Tibial nerve (tissue), 4 donors: ENCODE measurements at regions not wholly inside any gene's neighbourhood (a gene's known extent, or its start where the extent isn't known, plus 50 kb on each side); places are given as distances from the start of the nearest gene placed in this dataset.
"Not testable (repeated sequence)": the region's sequence is repeated elsewhere in the genome, so short reads cannot be mapped to it uniquely, and the experiment has no call there.

Experiments used
- DNase-seq, 2 donors: peaks; one replicate each; pipeline ENCODE4 v3.0.0-alpha.2; 2019; ENCODE audit warnings: low spot score in 2 of 2
- H3K27ac ChIP-seq, 4 donors: fragments of 200-600 bp; sonication (generic) in 3 of 4; one replicate each; pipeline ENCODE4 v1.5.1; 2017 to 2019; ENCODE audit warnings: mild to moderate bottlenecking in 1 of 4
- H3K27me3 ChIP-seq, 2 donors: fragments of 200-600 bp; sonication (generic) in 1 of 2; one replicate each; pipeline versions ENCODE4 v1.5.1 to v1.6.0; 2017 to 2019
- H3K36me3 ChIP-seq, 3 donors: fragments of 200-600 bp; sonication (generic); one replicate each; pipeline ENCODE4 v1.5.1; 2018 to 2019
- H3K4me1 ChIP-seq, 4 donors: fragments of 200-600 bp; sonication (generic) in 3 of 4; one replicate each; pipeline ENCODE4 v1.5.1; 2017 to 2019
- H3K4me3 ChIP-seq, 4 donors: fragments of 200-600 bp; sonication (generic) in 3 of 4; one replicate each; pipeline ENCODE4 v1.5.1; 2017 to 2019; ENCODE audit warnings: mild to moderate bottlenecking in 1 of 4, moderate library complexity in 1 of 4
- H3K9me3 ChIP-seq, 4 donors: fragments of 200-600 bp; sonication (generic) in 3 of 4; one replicate each; pipeline ENCODE4 v1.5.1; 2017 to 2019
- EP300 ChIP-seq, 2 donors: sonication (generic); formaldehyde crosslinking; IDR thresholded peaks; one replicate each; pipeline ENCODE4 v1.6.1; 2017; ENCODE audit warnings: antibody characterized with exemption in 2 of 2, mild to moderate bottlenecking in 1 of 2
- POLR2A ChIP-seq, 2 donors: fragments of 450-650 bp; IDR thresholded peaks; one replicate each; pipeline ENCODE4 v1.6.1; 2017; ENCODE audit warnings: antibody characterized with exemption in 2 of 2, mild to moderate bottlenecking in 2 of 2, moderate library complexity in 2 of 2
- WGBS, 2 donors: methylation state at CpG; one replicate each; pipeline ENCODE4 v1.1.5; 2018; 5-methylcytosine and 5-hydroxymethylcytosine counted together
- TF ChIP-seq, protein P1 (sequence below), 5 experiments: fragments of 200-600 bp in 3 of 5; fragments of 450-650 bp in 2 of 5; sonication (generic) in 3 of 5; IDR thresholded peaks; one replicate each; pipeline ENCODE4 v1.5.1; 2016 to 2019; ENCODE audit warnings: antibody characterized with exemption in 5 of 5, mild to moderate bottlenecking in 3 of 5, moderate library complexity in 2 of 5

DNA sequence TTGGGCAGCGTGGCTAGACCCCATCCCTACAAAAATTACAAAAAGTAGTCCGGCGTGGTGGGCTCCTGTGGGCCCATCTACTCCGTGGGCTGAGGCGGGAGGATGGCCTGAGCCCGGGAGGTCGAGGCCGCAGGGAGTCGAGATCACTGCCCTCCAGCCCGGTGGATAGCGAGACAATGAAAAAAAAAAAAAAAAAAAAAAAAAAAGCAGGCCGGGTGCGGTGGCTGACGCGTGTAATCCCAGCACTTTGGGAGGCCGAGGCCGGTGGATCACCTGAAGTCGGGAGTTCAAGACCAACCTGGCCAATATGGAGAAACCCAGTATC lies 110.5 kb upstream of the LPCAT1 start:
- Histone ChIP-seq H3K9me3 (no peaks in the 10 kb centered on the region), H3K27ac (peak overlapping the region; percentile 82 to 97 (median 92)), H3K36me3 (peaks cover 0 to 19% (median 0%) of the 10 kb centered on the region in 3 donors), H3K4me1 (peaks cover 0 to 11% (median 0%) of the 10 kb centered on the region in 4 donors), H3K27me3 (no peaks in the 10 kb centered on the region), H3K4me3 (peak overlapping the region; percentile 69 to 88 (median 77))
- TF ChIP-seq EP300 (IDR thresholded peaks at IDR 0.05) (no peak), POLR2A (IDR thresholded peaks at IDR 0.05) (no peak)
- TF ChIP-seq, protein P1, sequence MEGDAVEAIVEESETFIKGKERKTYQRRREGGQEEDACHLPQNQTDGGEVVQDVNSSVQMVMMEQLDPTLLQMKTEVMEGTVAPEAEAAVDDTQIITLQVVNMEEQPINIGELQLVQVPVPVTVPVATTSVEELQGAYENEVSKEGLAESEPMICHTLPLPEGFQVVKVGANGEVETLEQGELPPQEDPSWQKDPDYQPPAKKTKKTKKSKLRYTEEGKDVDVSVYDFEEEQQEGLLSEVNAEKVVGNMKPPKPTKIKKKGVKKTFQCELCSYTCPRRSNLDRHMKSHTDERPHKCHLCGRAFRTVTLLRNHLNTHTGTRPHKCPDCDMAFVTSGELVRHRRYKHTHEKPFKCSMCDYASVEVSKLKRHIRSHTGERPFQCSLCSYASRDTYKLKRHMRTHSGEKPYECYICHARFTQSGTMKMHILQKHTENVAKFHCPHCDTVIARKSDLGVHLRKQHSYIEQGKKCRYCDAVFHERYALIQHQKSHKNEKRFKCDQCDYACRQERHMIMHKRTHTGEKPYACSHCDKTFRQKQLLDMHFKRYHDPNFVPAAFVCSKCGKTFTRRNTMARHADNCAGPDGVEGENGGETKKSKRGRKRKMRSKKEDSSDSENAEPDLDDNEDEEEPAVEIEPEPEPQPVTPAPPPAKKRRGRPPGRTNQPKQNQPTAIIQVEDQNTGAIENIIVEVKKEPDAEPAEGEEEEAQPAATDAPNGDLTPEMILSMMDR (IDR thresholded peaks at IDR 0.05), result no peak
- 43 to 46% methylated on average over 5 to 17 of the region's 18 CpGs for whole genome bisulfite sequencing, 2 donors
- no peak for DNase-seq

DNA sequence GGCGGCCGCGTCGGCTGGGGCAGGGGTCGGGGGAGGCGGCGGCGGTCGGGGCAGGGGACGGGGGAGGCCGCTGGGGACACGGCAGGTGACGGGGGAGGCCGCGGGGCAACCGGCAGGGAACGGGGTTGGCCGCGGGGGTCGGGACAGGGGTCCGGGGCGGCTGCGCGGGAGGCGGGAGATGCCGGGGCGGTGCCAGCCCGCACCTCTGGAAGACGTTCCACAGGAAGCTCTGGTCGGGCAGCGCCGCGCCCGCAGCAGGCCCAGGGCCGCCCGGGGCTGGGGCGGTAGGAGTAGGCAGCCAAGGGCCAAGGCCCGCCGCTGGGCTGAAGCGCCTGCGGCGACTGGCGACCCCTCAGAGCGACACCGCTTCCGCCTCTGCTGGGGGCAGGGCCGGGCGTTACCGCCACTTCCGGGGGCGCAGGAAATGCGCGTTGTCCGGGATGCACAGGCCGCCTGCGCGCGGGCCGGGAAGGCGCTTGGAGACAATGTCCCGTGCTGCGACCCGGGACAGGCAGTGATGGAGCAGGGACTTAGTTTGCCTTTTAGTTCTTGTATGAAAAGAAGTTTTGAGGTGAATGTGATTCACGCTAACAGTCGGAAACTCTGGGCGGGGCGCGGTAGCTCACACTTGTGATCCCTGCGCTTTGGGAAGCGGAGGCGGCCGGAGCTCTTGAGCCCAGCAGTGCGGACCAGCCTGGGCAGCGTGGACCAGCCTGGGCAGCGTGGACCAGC lies 110.0 kb upstream of the LPCAT1 start:
- no peaks in the 10 kb centered on the region for H3K27me3 ChIP-seq
- H3K4me3 ChIP-seq, result peak overlapping the region; percentile 69 to 88 (median 77)
- H3K36me3 ChIP-seq, result peaks cover 0 to 22% (median 0%) of the 10 kb centered on the region in 3 donors
- TF ChIP-seq POLR2A (IDR thresholded peaks at IDR 0.05) (peak; percentile 58 to 71), EP300 (IDR thresholded peaks at IDR 0.05) (peak; percentile 32 to 91)
- TF ChIP-seq, protein P1 (IDR thresholded peaks at IDR 0.05), result peak in 2 of 5 experiments; percentile 26 to 44
- H3K4me1 ChIP-seq, result peaks cover 0 to 11% (median 0%) of the 10 kb centered on the region in 4 donors
- H3K27ac ChIP-seq, result peak overlapping the region; percentile 82 to 97 (median 92)
- DNase-seq, result peak; percentile 54 to 60
- WGBS, 2 donors, result 0 to 3% methylated on average over 24 to 28 of the region's 75 CpGs
- no peaks in the 10 kb centered on the region for H3K9me3 ChIP-seq

DNA sequence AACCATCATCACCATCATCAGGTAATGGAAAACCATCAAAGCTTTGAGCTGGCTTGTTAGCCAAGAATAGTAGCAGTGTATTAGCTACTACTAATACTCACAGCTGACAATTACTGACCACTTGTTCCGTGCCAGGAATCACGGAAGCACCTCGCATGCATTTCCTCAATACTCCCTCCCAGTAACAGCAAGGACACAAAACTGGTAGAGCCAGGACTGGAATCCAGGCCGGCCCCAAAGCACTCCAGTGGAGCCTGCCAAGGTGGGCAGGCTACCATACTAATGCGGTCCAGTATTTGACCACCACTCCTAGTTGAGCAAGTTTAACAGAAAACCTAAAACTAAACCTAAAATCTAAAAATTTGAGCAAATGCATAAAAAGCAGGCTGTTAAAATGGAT lies 107.2 kb upstream of the LPCAT1 start:
- H3K27ac ChIP-seq, H3K27me3 ChIP-seq, H3K9me3 ChIP-seq, H3K4me3 ChIP-seq, DNase-seq: not testable (repeated sequence)
- WGBS, 2 donors, result 84 to 85% methylated on average over 5 of the region's 5 CpGs
- Histone ChIP-seq H3K36me3 (peaks cover 0 to 38% (median 0%) of the 10 kb centered on the region in 3 donors), H3K4me1 (peaks cover 0 to 11% (median 0%) of the 10 kb centered on the region in 4 donors)

DNA sequence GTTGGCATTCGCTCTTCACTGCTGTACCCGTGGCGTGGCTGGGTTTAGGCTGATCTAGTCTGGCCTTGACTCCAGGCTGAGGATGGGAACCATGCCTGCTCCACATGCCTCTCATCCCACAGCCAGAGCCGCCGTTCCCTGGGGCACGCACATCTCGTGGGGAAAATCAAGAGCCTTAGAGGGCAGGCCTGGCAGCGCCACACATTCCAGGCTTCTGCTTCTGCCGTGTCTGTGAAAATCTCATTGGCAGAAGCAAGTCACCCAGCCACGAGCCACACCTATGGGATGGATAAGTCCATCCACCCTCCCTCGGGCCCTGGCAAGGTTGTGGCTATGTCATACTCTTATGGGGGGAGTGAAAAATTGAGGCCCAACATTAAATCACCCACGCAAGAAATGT lies 102.6 kb upstream of the LPCAT1 start:
- not testable (repeated sequence) for DNase-seq, H3K27me3 ChIP-seq, H3K4me3 ChIP-seq, H3K4me1 ChIP-seq, H3K27ac ChIP-seq, H3K9me3 ChIP-seq
- 92 to 97% methylated on average over 12 of the region's 12 CpGs for WGBS, 2 donors
- peaks cover 0 to 77% (median 0%) of the 10 kb centered on the region in 3 donors for H3K36me3 ChIP-seq

DNA sequence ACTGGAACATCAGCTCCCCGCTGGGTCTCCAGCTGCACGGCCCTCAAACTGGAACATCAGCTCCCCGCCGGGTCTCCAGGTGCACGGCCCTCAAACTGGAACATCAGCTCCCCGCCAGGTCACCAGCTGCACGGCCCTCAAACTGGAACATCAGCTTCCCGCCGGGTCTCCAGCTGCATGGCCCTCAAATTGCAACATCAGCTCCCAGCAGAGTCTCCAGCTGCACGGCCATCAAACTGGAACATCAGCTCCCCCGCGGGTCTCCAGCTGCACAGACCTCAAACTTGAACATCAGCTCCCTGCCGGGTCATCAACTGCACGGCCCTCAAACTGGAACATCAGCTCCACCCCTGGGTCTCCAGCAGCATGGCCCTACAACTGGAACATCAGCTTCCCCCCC lies 95.8 kb upstream of the LPCAT1 start:
- H3K36me3 ChIP-seq, result peaks cover 0 to 79% (median 0%) of the 10 kb centered on the region in 3 donors
- not testable (repeated sequence) for H3K4me1 ChIP-seq, H3K27me3 ChIP-seq, H3K4me3 ChIP-seq, DNase-seq, H3K9me3 ChIP-seq, H3K27ac ChIP-seq
- 77 to 91% methylated on average over 10 to 14 of the region's 14 CpGs for WGBS, 2 donors

DNA sequence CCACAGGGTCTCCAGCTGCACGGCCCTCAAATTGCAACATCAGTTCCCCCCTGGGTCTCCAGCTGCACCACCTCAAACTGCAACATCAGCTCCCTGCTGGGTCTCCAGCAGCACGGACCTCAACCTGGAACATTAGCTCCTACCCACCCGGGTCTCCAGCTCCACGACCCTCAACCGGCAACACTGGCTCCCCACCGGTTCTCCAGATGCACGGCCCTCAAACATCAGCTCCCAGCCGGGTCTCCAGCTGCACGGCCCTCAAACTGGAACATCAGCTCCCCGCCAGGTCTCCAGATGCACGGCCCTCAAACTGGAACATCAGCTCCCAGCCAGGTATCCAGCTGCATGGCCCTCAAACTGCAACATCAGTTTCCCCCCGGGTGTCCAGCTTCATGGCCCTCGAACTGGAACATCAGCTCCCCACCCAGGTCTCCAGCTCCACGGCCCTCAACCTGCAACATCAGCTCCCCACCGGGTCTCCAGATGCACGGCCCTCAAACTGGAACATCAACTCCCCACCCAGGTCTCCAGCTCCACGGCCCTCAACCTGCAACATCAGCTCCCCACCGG lies 94.6 kb upstream of the LPCAT1 start:
- DNase-seq, H3K27me3 ChIP-seq, H3K9me3 ChIP-seq, H3K4me1 ChIP-seq, H3K4me3 ChIP-seq, H3K27ac ChIP-seq: not testable (repeated sequence)
- H3K36me3 ChIP-seq, result peaks cover 0 to 69% (median 0%) of the 10 kb centered on the region in 3 donors
- WGBS, 2 donors, result 86 to 91% methylated on average over 17 to 18 of the region's 18 CpGs

DNA sequence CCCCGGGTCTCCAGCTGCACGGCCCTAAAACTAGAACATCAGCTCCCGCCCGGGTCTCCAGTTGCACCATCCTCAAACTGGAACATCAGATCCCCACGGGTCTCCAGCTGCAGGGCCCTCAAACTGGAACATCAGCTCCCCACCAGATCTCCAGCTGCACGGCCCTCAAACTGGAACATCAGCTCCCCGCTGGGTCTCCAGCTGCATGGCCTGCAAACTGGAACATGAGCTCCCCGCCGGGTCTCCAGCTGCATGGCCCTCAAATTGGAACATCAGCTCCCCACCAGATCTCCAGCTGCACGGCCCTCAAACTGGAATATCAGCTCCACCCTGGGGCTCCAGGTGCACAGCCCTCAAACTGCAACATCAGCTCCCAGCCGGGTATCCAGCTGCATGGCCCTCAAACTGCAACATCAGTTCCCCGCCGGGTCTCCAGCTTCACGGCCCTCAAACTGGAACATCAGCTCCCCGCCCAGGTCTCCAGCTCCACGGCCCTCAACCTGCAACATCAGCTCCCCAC lies 93.5 kb upstream of the LPCAT1 start:
- not testable (repeated sequence) for H3K9me3 ChIP-seq, DNase-seq, H3K4me1 ChIP-seq, H3K27me3 ChIP-seq, H3K27ac ChIP-seq, H3K4me3 ChIP-seq
- WGBS, 2 donors, result 87 to 90% methylated on average over 15 to 16 of the region's 16 CpGs
- peaks cover 0 to 68% (median 0%) of the 10 kb centered on the region in 3 donors for H3K36me3 ChIP-seq

DNA sequence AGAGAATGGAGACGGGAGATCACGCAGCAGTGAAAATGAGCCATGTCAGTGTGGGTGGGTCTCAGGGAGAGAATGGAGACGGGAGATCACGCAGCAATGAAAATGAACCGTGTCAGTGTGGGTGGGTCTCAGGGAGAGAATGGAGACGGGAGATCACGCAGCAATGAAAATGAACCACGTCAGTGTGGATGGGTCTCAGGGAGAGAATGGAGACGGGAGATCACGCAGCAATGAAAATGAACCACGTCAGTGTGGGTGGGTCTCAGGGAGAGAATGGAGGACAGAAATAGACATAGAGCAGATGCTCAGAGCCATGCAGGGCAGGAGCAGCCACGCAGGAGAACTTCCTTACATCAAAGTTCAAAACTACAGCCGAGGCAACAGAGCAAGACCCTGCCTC lies 89.8 kb upstream of the LPCAT1 start:
- peaks cover 0 to 57% (median 0%) of the 10 kb centered on the region in 3 donors for H3K36me3 ChIP-seq
- H3K4me1 ChIP-seq, H3K4me3 ChIP-seq, H3K9me3 ChIP-seq, H3K27me3 ChIP-seq, DNase-seq, H3K27ac ChIP-seq: not testable (repeated sequence)
- 86 to 91% methylated on average over 12 to 13 of the region's 13 CpGs for WGBS, 2 donors

DNA sequence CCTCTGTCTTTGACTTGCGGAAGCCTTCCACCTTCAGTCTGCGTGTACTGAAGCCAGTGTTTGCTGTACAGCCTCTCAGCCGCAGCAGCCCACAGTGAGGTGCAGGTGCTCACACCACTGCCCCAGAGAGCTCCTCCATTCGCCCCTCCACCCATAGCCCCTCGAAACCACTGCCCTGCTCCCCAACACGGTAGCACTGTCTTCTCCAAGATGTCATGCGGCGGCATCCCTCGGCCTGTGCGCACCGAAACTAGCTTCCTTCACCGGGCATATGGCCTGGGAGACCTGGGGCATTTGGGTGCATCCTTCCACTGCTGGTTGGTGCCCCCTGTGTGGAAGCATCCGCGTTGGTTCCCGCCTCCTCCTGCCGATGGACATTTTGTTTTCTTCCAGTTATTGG lies 86.8 kb upstream of the LPCAT1 start:
- DNase-seq, H3K4me1 ChIP-seq, H3K27me3 ChIP-seq, H3K4me3 ChIP-seq, H3K9me3 ChIP-seq, H3K27ac ChIP-seq: not testable (repeated sequence)
- 96% methylated on average over 16 of the region's 16 CpGs for WGBS, 2 donors
- peaks cover 0 to 35% (median 0%) of the 10 kb centered on the region in 3 donors for H3K36me3 ChIP-seq

DNA sequence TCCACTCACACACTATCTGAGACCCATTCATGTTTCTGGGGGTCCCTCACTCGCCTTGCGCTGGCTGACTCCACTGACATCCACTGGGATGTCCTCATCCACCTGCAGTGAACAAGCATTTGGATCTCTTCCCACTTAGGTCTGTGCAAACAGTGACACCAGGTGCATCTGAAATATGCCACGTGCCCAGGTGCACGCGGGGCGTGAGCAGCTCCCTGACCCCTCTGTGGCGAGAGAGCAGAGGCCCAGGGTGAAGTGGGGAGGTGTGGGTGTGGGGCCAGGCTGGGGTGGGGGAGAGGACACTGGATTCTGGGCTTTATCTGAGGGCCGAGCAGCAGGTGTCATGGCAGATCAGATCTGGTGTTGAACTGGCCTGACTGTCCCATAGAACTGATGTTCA lies 85.4 kb upstream of the LPCAT1 start:
- 94 to 99% methylated on average over 8 of the region's 8 CpGs for WGBS, 2 donors
- H3K27me3 ChIP-seq, DNase-seq, H3K4me1 ChIP-seq, H3K9me3 ChIP-seq, H3K4me3 ChIP-seq, H3K27ac ChIP-seq: not testable (repeated sequence)
- peaks cover 0 to 30% (median 0%) of the 10 kb centered on the region in 3 donors for H3K36me3 ChIP-seq

DNA sequence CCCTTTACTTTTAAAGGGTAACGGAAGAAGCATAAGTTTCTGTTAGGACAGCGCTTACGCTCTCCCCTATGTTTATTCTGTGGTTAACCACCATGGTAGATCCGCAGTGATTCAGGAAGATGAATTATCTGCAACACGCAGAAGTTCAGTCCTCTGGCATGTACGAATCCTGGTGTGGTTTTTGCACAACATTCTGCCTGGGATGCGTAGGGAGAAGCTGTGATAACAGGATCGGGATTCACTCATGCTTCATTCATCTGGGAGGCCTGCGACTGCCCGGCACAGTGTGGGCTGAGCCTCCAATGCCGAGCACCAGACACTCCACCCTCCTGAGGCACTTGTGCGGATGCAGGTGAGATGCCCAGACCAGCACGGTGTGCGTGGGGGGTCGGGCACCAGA lies 84.6 kb upstream of the LPCAT1 start:
- H3K27me3 ChIP-seq, H3K27ac ChIP-seq, H3K4me1 ChIP-seq, H3K9me3 ChIP-seq, DNase-seq, H3K4me3 ChIP-seq: not testable (repeated sequence)
- 78 to 83% methylated on average over 9 to 10 of the region's 15 CpGs for WGBS, 2 donors
- peaks cover 0 to 29% (median 0%) of the 10 kb centered on the region in 3 donors for H3K36me3 ChIP-seq
